Neural cell (in vitro differentiated cells): ENCODE measurements at regions not wholly inside any gene's neighbourhood (a gene's known extent, or its start where the extent isn't known, plus 50 kb on each side); places are given as distances from the start of the nearest gene placed in this dataset.

Experiments used
- H2AFZ ChIP-seq: fragments of 200-600, 300-800 bp; sonication (generic), shearing (Covaris generic); 2 replicates; pipeline ENCODE4 v1.6.0; 2014; ENCODE audit warnings: low read depth, mild to moderate bottlenecking, antibody characterized with exemption, low read length, moderate library complexity
- H3F3A ChIP-seq: fragments of 200-600 bp; shearing (Covaris generic); 2 replicates; pipeline ENCODE4 v1.6.1; 2016; ENCODE audit warnings: mild to moderate bottlenecking, moderate library complexity, mixed read lengths, antibody characterized with exemption, low read length; ENCODE audit not compliant: insufficient read depth, poor library complexity, severe bottlenecking
- H3K27ac ChIP-seq: fragments of 200-600, 300-800 bp; sonication (generic), shearing (Covaris generic); 2 replicates; pipeline ENCODE4 v1.5.1; 2014; ENCODE audit warnings: mild to moderate bottlenecking, low read length, moderate library complexity
- H3K27me3 ChIP-seq: fragments of 300-800, 200-600 bp; sonication (generic), shearing (Covaris generic); 2 replicates; pipeline ENCODE4 v1.6.0; 2014; ENCODE audit warnings: mild to moderate bottlenecking, low read depth, low read length, moderate library complexity; ENCODE audit not compliant: insufficient read depth
- H3K36me3 ChIP-seq: fragments of 300-800, 200-600 bp; sonication (generic), shearing (Covaris generic); 2 replicates; pipeline ENCODE4 v1.5.1; 2014; ENCODE audit warnings: mild to moderate bottlenecking, antibody characterized with exemption, low read length, moderate library complexity; ENCODE audit not compliant: insufficient read depth
- H3K4me2 ChIP-seq: fragments of 300-800, 200-600 bp; sonication (generic), shearing (Covaris generic); 2 replicates; pipeline ENCODE4 v1.6.0; 2014; ENCODE audit warnings: mild to moderate bottlenecking, low read length
- H3K4me3 ChIP-seq: fragments of 300-800, 200-600 bp; sonication (generic), shearing (Covaris generic); 2 replicates; pipeline ENCODE4 v1.5.1; 2014; ENCODE audit warnings: mild to moderate bottlenecking, low read length, moderate library complexity
- H3K79me2 ChIP-seq: fragments of 200-600 bp; shearing (Covaris generic); replicated peaks from 2 replicates; pipeline ENCODE4 v1.6.0; 2014; ENCODE audit warnings: mild to moderate bottlenecking, low read length, moderate library complexity; ENCODE audit not compliant: insufficient read depth
- H3K9ac ChIP-seq: fragments of 300-800, 200-600 bp; sonication (generic), shearing (Covaris generic); 2 replicates; pipeline ENCODE4 v1.6.1; 2016; ENCODE audit warnings: mild to moderate bottlenecking, low read length, mixed read lengths
- H3K9me2 ChIP-seq: fragments of 200-600 bp; shearing (Covaris generic); 2 replicates; pipeline ENCODE4 v1.6.1; 2016; ENCODE audit warnings: mild to moderate bottlenecking, low read length, mixed read lengths; ENCODE audit not compliant: insufficient read depth
- H3K9me3 ChIP-seq: fragments of 200-600, 300-800 bp; sonication (generic), shearing (Covaris generic); 2 replicates; pipeline ENCODE4 v1.6.1; 2016; ENCODE audit warnings: mild to moderate bottlenecking, mixed run types, low read length, moderate library complexity, mixed read lengths
- H4K20me1 ChIP-seq: fragments of 200-600 bp; shearing (Covaris generic); 2 replicates; pipeline ENCODE4 v1.6.1; 2016; ENCODE audit warnings: mild to moderate bottlenecking, mixed run types; ENCODE audit not compliant: insufficient read depth
- CTCF ChIP-seq: fragments of 450-650 bp; IDR thresholded peaks from 2 replicates; pipeline ENCODE4 v1.5.1; 2014; ENCODE audit warnings: antibody characterized with exemption, mild to moderate bottlenecking, moderate library complexity; ENCODE audit not compliant: poor library complexity, severe bottlenecking
- EP300 ChIP-seq: fragments of 450-650 bp; conservative IDR thresholded peaks from 2 replicates; pipeline ENCODE4 v1.6.1; 2014; ENCODE audit warnings: antibody characterized with exemption, mild to moderate bottlenecking, moderate library complexity; ENCODE audit not compliant: poor library complexity, severe bottlenecking
- EZH2 ChIP-seq: fragments of 200-600, 300-800 bp; shearing (Covaris generic), sonication (generic); IDR thresholded peaks from 2 replicates; pipeline ENCODE4 v1.6.1; 2014; ENCODE audit warnings: antibody characterized with exemption, low read length, borderline replicate concordance, mild to moderate bottlenecking; ENCODE audit not compliant: insufficient read depth, poor library complexity, severe bottlenecking
- MXI1 ChIP-seq: fragments of 450-650 bp; conservative IDR thresholded peaks from 2 replicates; pipeline ENCODE4 v1.6.1; 2014; ENCODE audit warnings: antibody characterized with exemption, mild to moderate bottlenecking; ENCODE audit not compliant: poor library complexity, severe bottlenecking
- POLR2AphosphoS5 ChIP-seq: IDR thresholded peaks from 2 replicates; pipeline ENCODE4 v1.6.1; 2012
- RAD21 ChIP-seq: fragments of 450-650 bp; conservative IDR thresholded peaks from 2 replicates; pipeline ENCODE4 v1.6.1; 2014; ENCODE audit warnings: antibody characterized with exemption, mild to moderate bottlenecking, moderate library complexity
- REST ChIP-seq: IDR thresholded peaks from 2 replicates; pipeline ENCODE4 v1.6.1; 2012; ENCODE audit warnings: borderline replicate concordance
- SMC3 ChIP-seq: fragments of 450-650 bp; conservative IDR thresholded peaks from 2 replicates; pipeline ENCODE4 v1.6.1; 2014; ENCODE audit warnings: antibody characterized with exemption, mild to moderate bottlenecking, moderate library complexity; ENCODE audit not compliant: poor library complexity
- TAF1 ChIP-seq: IDR thresholded peaks from 2 replicates; pipeline ENCODE4 v1.6.1; 2012; ENCODE audit warnings: low read depth

- Histone ChIP-seq H3K36me3 (no peaks in the 10 kb centered on the region), H3K4me2 (no peak overlapping the region), H3K9ac (no peak overlapping the region), H3K27me3 (no peaks in the 10 kb centered on the region), H3K9me2 (no peaks in the 10 kb centered on the region), H3K9me3 (no peaks in the 10 kb centered on the region), H3K4me3 (no peak overlapping the region), H4K20me1 (no peaks in the 10 kb centered on the region), H3K79me2 (no peaks in the 10 kb centered on the region), H3F3A (no peaks in the 10 kb centered on the region), H2AFZ (no peak overlapping the region), H3K27ac (no peak overlapping the region)
- TF ChIP-seq CTCF (no peak), MXI1 (no peak), SMC3 (no peak), POLR2AphosphoS5 (no peak), TAF1 (no peak), REST (no peak)
Observed at GRCh38 chr19:31979362-31979761, 366.0 kb upstream of the ZNF507 start.

GRCh38 chr19:31979949-31980670 lies 365.3 kb upstream of the ZNF507 start:
- no peaks in the 10 kb centered on the region for H3K27me3 ChIP-seq
- no peaks in the 10 kb centered on the region for H3K36me3 ChIP-seq
- H3K4me2 ChIP-seq: no peak overlapping the region
- H3K27ac ChIP-seq: no peak overlapping the region
- no peak overlapping the region for H3K9ac ChIP-seq
- H3K9me2 ChIP-seq: no peaks in the 10 kb centered on the region
- no peaks in the 10 kb centered on the region for H3K79me2 ChIP-seq
- no peak for TF ChIP-seq RAD21
- no peak for TF ChIP-seq TAF1
- no peak for TF ChIP-seq CTCF
- TF ChIP-seq POLR2AphosphoS5: no peak
- TF ChIP-seq MXI1: no peak
- TF ChIP-seq REST: no peak
- no peak for TF ChIP-seq EZH2
- no peak for TF ChIP-seq SMC3
- TF ChIP-seq EP300: no peak
- H3K4me3 ChIP-seq: no peak overlapping the region
- no peak overlapping the region for H2AFZ ChIP-seq
- no peaks in the 10 kb centered on the region for H3F3A ChIP-seq
- no peaks in the 10 kb centered on the region for H3K9me3 ChIP-seq
- H4K20me1 ChIP-seq: no peaks in the 10 kb centered on the region
